Calu3 (cell line): ENCODE measurements at regions not wholly inside any gene's neighbourhood (a gene's known extent, or its start where the extent isn't known, plus 50 kb on each side); places are given as distances from the start of the nearest gene placed in this dataset.

Source experiments
- BruUV-seq: library from RNA; stranded (reverse); fragments of 400-500 nt; replicated peaks from 2 replicates; lab custom pipeline; 2021; lab: Mats Ljungman, UMichigan
- CTCF ChIA-PET: fragments of 300-600 bp; sonication (Branson Sonifier 250); formaldehyde crosslinking; loops from one replicate; lab custom pipeline; 2022; ENCODE audit warnings: antibody characterized with exemption; lab: Charles Lee
- DNase-seq: peaks from one replicate; pipeline ENCODE4 v3.0.0; 2022
- H3K27ac Mint-ChIP-seq: one replicate; pipeline ENCODE4 v1.8.0; 2022; ENCODE audit warnings: mixed read lengths; ENCODE audit not compliant: unreplicated experiment
- H3K27me3 Mint-ChIP-seq: one replicate; pipeline ENCODE4 v1.8.0; 2022; ENCODE audit warnings: mixed read lengths; ENCODE audit not compliant: unreplicated experiment
- H3K36me3 Mint-ChIP-seq: one replicate; pipeline ENCODE4 v1.8.0; 2022; ENCODE audit warnings: mild to moderate bottlenecking, moderate library complexity, mixed read lengths; ENCODE audit not compliant: insufficient read depth, unreplicated experiment
- H3K4me1 Mint-ChIP-seq: one replicate; pipeline ENCODE4 v1.8.0; 2022; ENCODE audit warnings: mild to moderate bottlenecking, low read depth, mixed read lengths; ENCODE audit not compliant: unreplicated experiment
- H3K4me3 Mint-ChIP-seq: one replicate; pipeline ENCODE4 v1.8.0; 2022; ENCODE audit warnings: mild to moderate bottlenecking, low read depth, moderate library complexity, mixed read lengths; ENCODE audit not compliant: unreplicated experiment
- H3K9me3 Mint-ChIP-seq: one replicate; pipeline ENCODE4 v1.8.0; 2022; ENCODE audit warnings: low read depth, mixed read lengths; ENCODE audit not compliant: unreplicated experiment
- CTCF ChIP-seq: fragments of 200-600 bp; IDR thresholded peaks from one replicate; pipeline ENCODE4 v1.8.0; 2022; ENCODE audit warnings: antibody characterized with exemption; ENCODE audit not compliant: unreplicated experiment
- intact Hi-C: fragments of 100-400 bp; cut with micrococcal nuclease; formaldehyde crosslinking; loops from one replicate; pipeline ENCODE4 v1.10.0; 2022; ENCODE audit not compliant: unreplicated experiment

GRCh38 chr6:23419046-23419445 lies 707.0 kb upstream of the NRSN1 start:
- intact Hi-C loops: loop anchor here (10.0 kb wide), 1 partner anchor 594 kb away; no protein-coding TSS in a partner anchor
- H3K36me3 Mint-ChIP-seq: no peaks in the 10 kb centered on the region
- peaks cover 12% of the 10 kb centered on the region for H3K9me3 Mint-ChIP-seq
- no peak overlapping the region for H3K4me3 Mint-ChIP-seq
- no TSS peak for BruUV-seq
- no peaks in the 10 kb centered on the region for H3K4me1 Mint-ChIP-seq
- CTCF ChIA-PET: no interaction called here
- no peak for TF ChIP-seq CTCF
- H3K27me3 Mint-ChIP-seq: no peaks in the 10 kb centered on the region
- no peak for DNase-seq
- no peak overlapping the region for H3K27ac Mint-ChIP-seq

- DNase-seq: no peak
- no peak overlapping the region for H3K27ac Mint-ChIP-seq
- H3K4me1 Mint-ChIP-seq: no peaks in the 10 kb centered on the region
- BruUV-seq: no TSS peak
- H3K36me3 Mint-ChIP-seq: no peaks in the 10 kb centered on the region
- intact Hi-C loops: no loop called here
- CTCF ChIA-PET: no interaction called here
- H3K4me3 Mint-ChIP-seq: no peak overlapping the region
- H3K9me3 Mint-ChIP-seq: peaks cover 11% of the 10 kb centered on the region
- no peak for TF ChIP-seq CTCF
- no peaks in the 10 kb centered on the region for H3K27me3 Mint-ChIP-seq
These were observed 705.2 kb upstream of the NRSN1 start for GRCh38 chr6:23420659-23421350.

GRCh38 chr6:23424584-23424983 lies 701.4 kb upstream of the NRSN1 start:
- Mint-ChIP-seq H3K9me3 (peaks cover 17% of the 10 kb centered on the region), H3K4me1 (no peaks in the 10 kb centered on the region), H3K4me3 (no peak overlapping the region), H3K27me3 (no peaks in the 10 kb centered on the region), H3K36me3 (no peaks in the 10 kb centered on the region), H3K27ac (no peak overlapping the region)
- BruUV-seq: no TSS peak
- CTCF ChIA-PET: interaction anchor here (0.6 kb wide), 1 partner anchor 229 kb away, joined by 3 read pairs; no protein-coding TSS in a partner anchor
- TF ChIP-seq CTCF: no peak
- intact Hi-C loops: no loop called here
- no peak for DNase-seq

GRCh38 chr6:23435126-23435525 lies 690.9 kb upstream of the NRSN1 start:
- CTCF ChIA-PET: interaction anchor here (0.5 to 1.1 kb wide), 2 partner anchors 11 to 365 kb away, joined by 3 to 11 read pairs; no protein-coding TSS in a partner anchor
- H3K9me3 Mint-ChIP-seq: peaks cover 22% of the 10 kb centered on the region
- intact Hi-C loops: loop anchor here (10.0 kb wide), 1 partner anchor 690 kb away; no protein-coding TSS in a partner anchor
- no peak overlapping the region for H3K27ac Mint-ChIP-seq
- H3K27me3 Mint-ChIP-seq: no peaks in the 10 kb centered on the region
- TF ChIP-seq CTCF: no peak
- no peak for DNase-seq
- no peaks in the 10 kb centered on the region for H3K36me3 Mint-ChIP-seq
- no peaks in the 10 kb centered on the region for H3K4me1 Mint-ChIP-seq
- no peak overlapping the region for H3K4me3 Mint-ChIP-seq
- no TSS peak for BruUV-seq
